GM19239 (cell line): ENCODE measurements at regions not wholly inside any gene's neighbourhood (a gene's known extent, or its start where the extent isn't known, plus 50 kb on each side); places are given as distances from the start of the nearest gene placed in this dataset.

ENCODE experiments used
- DNase-seq: peaks from one replicate; pipeline ENCODE4 v3.0.0; 2011; ENCODE audit warnings: low spot score; ENCODE audit not compliant: insufficient read length
- FAIRE-seq: peaks from 2 replicates; lab custom pipeline; 2011; peaks lifted over from hg19 to GRCh38; lab: Jason Lieb, UNC

DNA sequence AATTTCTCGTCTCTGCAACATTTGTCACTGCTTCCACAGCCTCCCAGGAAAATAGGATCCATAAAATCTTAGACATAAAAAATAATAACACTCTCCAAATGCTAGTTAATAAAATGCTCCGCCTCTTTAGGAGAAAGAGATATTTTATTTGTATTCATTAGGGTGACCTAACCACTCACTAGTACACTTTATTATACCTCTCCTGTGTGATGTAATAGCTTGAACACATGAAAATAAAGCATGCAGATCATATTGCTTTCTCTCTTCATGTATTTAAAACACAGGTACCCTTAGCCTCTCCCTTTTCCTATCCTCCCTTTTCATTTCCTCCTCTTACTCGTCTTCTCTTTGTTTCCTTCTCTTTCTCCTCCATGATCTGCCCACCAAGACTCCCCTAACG is 694.2 kb downstream of the EPHA4 start:
- no peak for DNase-seq
- FAIRE-seq = no peak

GRCh38 chr2:220880623-220881596 is 691.2 kb downstream of the EPHA4 start:
- DNase-seq (no peak), FAIRE-seq (no peak)

- FAIRE-seq = no peak
- DNase-seq = no peak
Measured at GRCh38 chr2:220882507-220882906, 689.6 kb downstream of the EPHA4 start.

DNA sequence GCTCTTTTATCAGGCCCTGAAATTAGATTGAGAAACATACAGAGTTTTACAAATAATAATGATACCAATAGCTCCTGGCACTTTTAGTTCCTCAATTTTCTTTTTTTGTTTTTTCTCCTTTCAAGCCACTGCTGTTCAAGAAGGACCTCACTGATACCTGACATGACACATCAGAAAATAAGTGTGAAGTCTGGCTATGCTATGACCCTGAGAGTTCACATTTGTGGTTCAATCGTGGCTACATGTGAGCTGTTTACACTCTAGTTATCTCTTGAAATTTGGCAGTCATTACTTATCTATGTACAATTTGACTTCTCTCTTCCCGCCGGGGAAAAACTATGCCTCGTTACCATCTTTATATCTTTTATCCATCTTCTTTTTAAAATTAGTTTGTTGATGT is 686.5 kb downstream of the EPHA4 start:
- FAIRE-seq = no peak
- no peak for DNase-seq

- no peak for DNase-seq
- FAIRE-seq = no peak
Measured at GRCh38 chr2:220887271-220887870, 684.7 kb downstream of the EPHA4 start.

DNA sequence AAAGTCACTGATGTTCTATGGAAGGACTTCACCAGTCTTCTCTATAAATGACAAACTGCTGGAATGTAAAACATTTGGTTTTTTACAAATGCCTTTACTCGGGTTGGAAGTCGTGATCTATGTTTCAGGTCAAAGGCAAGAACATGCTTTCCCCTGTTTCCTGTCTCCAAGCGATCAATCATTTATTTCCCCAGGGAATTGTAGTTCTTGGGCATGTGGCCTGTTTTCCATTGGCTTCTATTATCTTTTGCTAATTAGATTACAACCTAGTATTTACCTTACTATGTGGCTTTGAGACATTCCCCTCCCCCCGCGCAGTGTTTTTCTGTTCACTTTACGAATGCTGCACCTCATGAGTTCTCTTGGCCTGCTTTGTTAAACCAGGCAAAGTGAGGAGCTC is 684.2 kb downstream of the EPHA4 start:
- FAIRE-seq = no peak
- DNase-seq = no peak

DNA sequence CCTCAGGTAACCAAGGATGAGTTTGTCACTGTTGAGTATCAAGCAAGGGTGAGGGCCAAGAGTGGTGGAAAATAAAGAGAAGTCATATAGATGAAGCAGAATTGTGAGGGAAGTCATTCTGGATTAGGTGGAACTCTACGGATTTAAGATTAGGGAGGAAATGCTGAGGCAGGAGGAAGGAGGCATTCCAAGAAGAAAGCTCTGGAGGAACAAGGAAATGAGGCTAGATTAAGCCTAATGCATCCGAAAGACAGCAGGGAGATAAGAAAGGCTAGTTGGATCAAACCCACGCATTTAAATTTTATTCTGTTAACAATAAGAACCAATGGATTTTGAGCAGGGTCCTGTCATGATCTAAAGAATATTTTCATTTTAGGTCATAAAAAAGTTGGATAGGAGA is 681.2 kb downstream of the EPHA4 start:
- DNase-seq = no peak
- FAIRE-seq = no peak

GRCh38 chr2:220891405-220891804 is 680.7 kb downstream of the EPHA4 start:
- DNase-seq = no peak

DNA sequence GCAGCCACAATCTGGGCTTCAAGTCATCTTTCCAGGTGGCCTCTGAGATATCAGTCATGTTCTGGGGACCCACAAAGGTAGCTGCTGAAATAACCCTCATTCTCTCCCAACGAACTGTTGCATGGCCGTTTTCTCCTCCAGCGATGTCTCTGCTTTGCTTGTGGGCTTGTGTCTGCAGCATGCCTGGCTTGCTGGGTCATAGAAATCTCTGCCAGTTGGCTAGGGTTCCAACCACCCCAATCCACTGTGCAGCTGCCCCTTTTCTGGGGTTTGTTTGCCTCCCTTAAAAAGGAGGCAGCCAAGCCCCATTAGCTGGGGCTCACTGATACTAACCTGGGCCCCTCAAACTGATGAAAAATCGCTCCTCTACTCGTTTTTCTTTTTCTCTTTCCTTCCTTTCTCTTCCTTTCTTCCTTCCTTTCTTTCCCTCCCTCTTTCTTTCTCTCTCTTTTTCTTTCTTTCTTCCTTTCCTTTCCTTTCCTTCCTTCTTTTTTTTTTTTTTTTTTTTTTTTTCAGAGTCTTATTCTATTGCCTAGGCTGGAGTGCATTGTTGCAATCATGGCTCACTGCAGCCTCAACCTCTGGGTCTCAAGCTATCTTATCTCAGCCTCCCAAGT is 680.0 kb downstream of the EPHA4 start:
- no peak for FAIRE-seq

More at GRCh38 chr2:220891405-220891804, 680.7 kb downstream of the EPHA4 start:
- no peak for FAIRE-seq

DNA sequence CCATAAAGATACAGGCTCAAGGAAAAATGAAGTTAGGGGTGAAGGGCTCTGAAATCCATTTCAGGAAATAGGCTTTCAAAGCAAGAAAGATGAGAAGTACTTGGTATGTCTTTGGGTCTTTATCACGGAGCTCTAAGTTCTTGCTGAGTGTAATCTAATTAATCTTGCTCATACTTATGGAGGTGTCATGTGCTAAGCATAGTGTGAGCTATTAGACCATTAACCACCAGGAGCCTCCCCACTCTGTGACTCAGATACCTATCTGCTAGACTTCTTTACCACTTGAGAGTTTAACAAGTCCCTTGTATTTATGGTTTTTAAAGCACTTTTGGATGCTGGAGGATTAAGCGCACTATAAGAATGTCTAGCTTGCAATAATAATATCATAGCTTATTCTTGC is 678.7 kb downstream of the EPHA4 start:
- no peak for FAIRE-seq
- DNase-seq = no peak

More for the DNA sequence above, 680.0 kb downstream of the EPHA4 start:
- no peak for DNase-seq

DNA sequence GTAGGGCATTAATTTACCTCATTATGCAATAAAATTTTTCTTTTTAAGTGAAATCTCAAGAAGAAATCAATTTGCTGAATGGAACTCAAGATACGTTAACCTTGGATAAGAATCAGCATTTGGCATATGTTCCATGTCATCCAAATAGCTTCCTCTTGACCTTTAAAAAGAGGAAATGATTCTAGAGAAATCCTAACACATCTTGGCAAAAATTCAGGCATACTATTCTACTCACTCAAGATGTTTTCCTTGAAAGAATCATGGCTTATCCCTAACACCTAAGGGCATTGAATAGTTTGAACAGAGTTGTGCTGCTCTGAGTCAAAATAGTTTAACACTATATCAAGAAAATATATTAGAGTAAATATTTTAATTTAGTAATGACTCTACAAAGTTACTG is 678.0 kb downstream of the EPHA4 start:
- FAIRE-seq (no peak), DNase-seq (no peak)

DNA sequence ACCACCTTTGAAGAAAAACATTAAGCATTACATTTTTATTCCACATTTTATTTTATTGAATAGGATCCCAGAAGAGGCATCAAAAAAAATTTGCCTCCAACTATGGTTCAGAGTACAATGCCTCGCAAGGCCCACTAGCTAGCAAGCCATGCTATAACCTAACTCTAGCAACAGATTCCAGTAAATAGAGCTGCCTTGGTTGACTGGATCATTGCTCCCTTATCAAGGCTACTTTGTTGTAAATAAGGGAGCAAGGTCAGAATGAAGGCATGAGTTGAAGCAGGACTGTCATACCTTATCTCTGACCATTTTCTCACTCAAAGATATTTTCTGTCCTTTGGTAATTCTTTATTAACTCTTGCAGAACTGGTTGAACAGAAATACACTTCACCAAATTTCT is 672.6 kb downstream of the EPHA4 start:
- FAIRE-seq (no peak), DNase-seq (no peak)

GRCh38 chr2:220904015-220904414 is 668.1 kb downstream of the EPHA4 start:
- DNase-seq (no peak), FAIRE-seq (no peak)

DNA sequence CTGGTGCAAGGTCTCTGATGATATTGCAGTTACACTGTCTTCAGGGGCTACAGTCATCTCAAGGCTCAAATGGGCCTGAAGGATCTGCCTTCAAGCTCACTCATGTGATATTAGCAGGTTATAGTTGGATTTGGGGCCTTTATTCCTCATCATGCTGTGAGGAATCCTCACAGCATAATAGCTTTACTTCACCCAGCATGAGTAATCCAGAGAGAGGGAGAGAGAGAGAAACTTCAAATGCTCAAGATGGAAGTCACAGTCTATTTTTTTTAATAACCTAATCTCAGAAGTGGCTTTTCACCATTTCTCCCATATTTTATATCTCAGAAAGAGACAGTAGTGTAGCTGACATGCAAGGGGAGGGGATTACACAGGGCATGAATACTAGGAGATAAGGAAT is 658.7 kb downstream of the EPHA4 start:
- DNase-seq = no peak
- FAIRE-seq = no peak

- DNase-seq (no peak), FAIRE-seq (no peak)
Measured at GRCh38 chr2:220915092-220915623, 656.9 kb downstream of the EPHA4 start.

DNA sequence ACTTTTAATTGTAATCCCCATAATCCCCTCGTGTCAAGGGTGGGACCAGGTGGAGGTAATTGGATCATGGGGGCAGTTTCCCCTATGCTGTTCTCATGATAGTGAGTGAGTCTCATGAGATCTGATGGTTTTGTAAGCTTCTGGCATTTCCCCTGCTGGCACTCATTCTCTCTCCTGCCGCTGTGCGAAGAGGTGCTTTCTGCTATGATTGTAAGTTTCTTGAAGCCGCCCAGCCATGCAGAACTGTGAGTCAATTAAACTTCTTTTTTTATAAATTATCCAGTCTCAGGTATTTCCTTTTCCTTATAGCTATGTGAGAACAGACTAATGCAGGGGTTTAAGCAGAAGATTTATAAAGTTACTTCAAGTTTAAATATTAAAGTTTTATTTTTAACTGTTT is 655.2 kb downstream of the EPHA4 start:
- DNase-seq (no peak), FAIRE-seq (no peak)

- DNase-seq = no peak
- FAIRE-seq = no peak
Measured at GRCh38 chr2:220930271-220931076, 641.6 kb downstream of the EPHA4 start.

GRCh38 chr2:220931491-220931890 is 640.6 kb downstream of the EPHA4 start:
- DNase-seq = no peak
- no peak for FAIRE-seq

DNA sequence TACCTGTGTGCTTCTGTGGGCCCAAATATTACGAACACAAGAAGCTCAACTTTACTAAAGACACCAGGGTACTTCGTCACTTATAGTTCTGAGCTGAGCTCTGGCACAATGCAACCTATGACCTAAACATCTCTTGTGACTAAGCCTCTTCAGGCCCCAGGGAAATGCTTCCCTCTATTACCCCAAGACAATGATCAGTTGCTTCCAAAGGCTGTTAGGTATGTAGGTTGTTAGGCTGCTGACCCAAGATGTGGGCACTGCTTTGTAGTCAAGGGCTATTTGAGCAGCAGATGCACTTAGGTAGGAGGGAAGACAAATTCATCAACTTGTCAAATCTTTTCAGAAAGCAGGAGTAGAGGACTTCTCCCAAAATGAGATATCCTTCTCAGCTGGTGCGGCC is 640.1 kb downstream of the EPHA4 start:
- FAIRE-seq = no peak
- no peak for DNase-seq

DNA sequence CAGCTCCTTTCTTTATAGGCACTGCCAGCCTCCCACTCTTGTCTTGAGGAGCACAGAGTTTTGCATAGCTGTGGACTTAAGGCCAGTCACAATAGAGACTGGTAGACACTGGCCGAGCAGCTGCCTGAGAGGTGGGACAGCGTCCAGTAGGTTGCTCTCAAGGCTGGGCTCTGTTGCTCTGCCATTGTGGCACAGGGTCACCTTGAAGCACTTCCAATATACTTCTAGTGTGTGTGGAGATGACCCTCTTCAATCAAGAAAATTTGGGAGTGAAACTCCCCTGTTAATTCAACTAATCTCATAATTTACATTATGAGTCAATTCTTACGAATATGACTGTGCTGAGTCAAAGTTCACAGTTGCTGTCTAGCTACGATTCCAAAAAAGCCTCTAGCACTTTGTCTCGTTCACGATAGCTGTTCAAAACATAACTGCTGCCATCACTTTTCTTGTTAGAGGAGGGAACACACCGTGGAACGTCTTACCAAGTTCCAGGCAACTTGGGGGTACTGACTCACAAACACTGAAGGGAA is 636.2 kb downstream of the EPHA4 start:
- no peak for DNase-seq
- FAIRE-seq = no peak
